GM12891 (cell line): ENCODE measurements at regions not wholly inside any gene's neighbourhood (a gene's known extent, or its start where the extent isn't known, plus 50 kb on each side); places are given as distances from the start of the nearest gene placed in this dataset.

ENCODE experiments used
- PAX5 ChIP-seq: IDR thresholded peaks from 2 replicates; pipeline ENCODE4 v1.6.1; 2011; ENCODE audit warnings: low read length, moderate library complexity, mild to moderate bottlenecking; ENCODE audit not compliant: insufficient read depth, severe bottlenecking
- POU2F2 ChIP-seq: IDR thresholded peaks from 2 replicates; pipeline ENCODE4 v1.6.1; 2011; ENCODE audit warnings: low read depth, mild to moderate bottlenecking, control low read depth, low read length, moderate library complexity
- TAF1 ChIP-seq: IDR thresholded peaks from 2 replicates; pipeline ENCODE4 v1.6.1; 2011; ENCODE audit warnings: low read depth, low read length, control low read depth

GRCh38 chr10:131726076-131726880, 174.5 kb upstream of the PPP2R2D start:
- TF ChIP-seq POU2F2: no peak
- TF ChIP-seq PAX5: no peak
- no peak for TF ChIP-seq TAF1
